ENCODE measurements at regions not wholly inside any gene's neighbourhood (a gene's known extent, or its start where the extent isn't known, plus 50 kb on each side); places are given as distances from the start of the nearest gene placed in this dataset.

DNA sequence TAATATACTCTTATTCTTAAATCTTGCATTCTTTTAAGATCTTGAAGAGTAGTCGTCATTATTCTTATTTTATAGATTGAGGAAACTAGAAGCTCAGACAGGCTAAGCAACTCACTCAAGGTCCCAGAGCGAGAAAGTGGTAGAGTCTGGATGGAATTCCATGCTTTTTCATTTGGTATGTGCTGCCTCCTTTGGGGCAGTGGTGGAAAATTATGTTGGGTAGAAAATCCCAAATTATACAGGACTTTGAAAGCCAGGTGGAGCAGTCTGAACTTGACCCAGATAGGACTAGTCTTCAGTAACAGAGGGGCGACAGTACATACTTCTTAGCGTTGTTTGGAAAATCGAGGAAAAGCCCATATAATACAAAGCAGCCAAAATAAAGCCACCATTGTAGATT is 205.6 kb downstream of the ATG4C start:
- no peak for DNase-seq

DNA sequence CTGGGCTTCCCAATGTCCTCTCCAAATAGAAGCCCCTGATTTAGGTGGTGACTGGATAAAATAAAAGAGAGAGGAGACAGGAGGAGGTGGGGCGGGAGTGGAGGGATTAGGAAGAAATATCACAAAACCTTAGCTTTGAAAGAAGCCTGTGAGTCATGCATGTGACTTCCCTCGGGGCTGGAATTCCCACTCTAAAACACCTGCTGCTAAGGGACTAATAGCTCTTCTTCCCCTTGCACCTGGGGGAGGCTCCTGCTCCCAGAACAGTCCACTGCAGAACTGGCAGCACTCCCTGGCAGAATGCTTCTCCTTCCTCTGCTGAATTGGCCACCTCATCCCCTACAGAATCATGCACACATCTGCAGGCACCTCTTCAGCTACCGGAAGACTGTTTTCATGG is 207.2 kb downstream of the ATG4C start:
- no peak for DNase-seq

DNA sequence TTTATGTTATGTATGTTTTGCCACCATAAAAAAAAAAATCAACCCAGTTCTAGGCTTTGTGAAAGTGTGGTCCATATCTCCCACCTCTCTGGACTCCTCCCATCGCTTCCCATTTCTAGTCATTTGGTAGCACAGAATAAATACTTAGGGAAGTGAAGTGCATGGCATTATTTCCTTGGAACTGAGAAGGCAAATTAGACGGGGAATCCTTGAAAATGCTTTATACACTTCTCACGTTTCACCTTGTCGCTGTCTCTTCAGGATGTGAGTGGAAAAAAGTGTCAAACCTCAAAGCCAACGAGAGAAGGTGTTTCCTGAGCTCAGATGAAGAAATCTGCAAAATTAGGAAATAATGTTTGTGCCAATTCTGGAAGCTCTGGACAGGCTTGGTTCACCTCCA is 209.9 kb downstream of the ATG4C start:
- no peak for DNase-seq

DNA sequence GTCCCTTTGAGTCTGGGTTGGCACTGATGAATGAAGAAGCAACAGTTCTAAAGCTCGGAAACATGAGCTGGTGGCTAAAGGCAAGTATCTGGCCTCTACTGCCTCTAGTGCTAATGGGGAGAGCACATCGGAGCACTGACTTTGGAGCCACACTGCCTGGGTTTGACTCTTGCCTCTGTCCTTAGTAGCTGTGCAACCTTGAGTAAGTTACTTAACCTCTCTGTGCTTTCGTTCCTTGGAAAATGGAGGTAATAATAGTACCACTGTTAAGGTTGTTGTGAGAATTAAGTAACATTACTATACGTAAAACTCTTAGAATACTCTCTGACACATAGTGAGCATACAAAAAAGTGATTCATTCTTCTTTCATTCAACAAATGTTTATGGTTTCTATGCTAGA is 211.2 kb downstream of the ATG4C start:
- no peak for DNase-seq

DNA sequence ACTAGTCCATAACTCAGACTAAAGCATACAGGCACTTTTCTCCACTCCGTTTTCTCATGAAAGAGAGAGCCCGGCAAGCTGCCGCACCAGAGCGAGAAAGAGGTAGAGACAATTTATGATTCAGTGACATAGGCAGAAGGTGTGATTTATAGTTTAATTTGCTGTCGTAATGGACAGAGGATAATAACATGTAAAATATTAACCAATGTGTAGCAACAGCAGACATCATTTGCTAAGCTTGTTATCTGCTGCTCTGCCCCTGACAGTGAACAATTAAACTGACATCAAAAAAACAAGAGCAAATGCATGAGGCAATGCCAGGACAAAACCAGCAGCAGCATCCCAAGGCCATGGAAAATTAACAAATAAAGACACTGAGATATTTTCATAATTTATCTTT is 214.0 kb downstream of the ATG4C start:
- DNase-seq, result no peak

DNA sequence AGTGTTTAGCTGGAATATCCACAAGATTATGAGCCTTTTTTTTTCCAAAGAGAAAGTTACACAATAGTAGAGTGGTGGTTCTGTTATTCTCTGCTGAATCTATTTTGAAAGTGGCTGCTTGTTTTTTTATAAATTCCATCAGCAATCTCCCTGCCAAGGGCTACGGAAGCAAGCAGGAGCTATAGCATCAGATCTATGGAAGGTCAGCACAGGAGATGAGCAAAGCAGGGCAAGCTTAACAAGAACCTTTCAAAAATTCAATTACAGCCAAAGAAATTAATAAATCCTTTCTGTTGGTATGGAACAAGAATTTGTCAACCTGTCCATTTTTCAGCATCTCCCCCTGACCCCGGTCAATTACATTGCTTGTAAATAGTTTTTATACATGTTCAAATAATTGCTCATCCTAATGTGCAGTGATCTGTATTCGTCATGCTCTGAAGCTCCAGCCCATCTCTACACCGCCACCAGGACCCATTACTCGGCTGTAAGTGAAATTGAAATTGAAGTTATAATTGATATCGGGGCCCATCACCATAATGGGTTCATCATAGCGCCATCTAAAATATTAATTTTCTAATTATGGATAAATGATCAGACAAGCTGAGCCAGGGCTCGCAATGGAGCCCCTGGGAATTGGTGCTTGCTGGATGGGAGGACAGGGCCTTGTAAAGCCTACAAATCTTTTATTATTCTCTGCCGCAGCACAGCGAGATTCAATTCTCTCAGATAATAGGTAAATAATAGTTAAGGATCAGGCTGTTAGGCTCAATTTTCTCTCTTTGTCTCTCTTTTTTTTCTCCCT is 215.1 kb downstream of the ATG4C start:
- no peak for DNase-seq

DNA sequence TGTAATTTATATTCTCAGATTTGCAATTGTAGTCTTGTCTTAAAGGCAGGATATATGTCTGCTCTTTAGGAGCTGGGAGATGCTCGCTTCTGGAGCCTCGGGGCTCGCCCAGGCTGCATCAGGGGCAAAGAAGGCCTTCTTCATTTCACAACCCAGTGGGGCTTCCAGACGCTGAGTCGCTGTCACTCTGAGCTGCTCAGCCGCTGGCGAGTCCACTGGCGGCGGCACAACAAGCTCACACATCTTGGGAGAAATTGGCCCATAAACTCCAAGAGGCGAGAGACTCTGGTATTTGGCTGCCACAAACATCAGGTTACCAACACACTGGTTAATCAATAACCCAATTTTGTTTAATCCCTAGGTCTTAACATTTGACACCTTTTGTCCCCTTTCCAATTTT is 216.6 kb downstream of the ATG4C start:
- no peak for DNase-seq

DNA sequence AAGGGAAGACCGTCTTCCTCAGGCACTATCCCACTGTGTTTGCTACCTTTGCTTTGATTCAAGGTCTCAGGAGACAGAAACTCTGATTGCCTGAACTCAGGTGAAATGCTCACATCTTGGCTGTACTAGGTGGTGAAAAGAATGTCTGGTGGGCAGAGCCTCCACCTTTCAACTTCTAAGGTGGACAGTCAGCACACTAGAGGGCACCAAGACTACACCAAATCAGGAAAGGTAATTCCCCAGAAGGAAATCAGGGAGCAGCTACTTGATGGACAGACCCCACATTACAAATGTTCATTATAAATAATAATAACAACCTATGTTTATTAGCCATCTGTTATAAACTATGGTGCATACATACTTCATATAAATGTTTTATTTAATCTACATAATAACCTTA is 220.9 kb downstream of the ATG4C start:
- no peak for DNase-seq

DNA sequence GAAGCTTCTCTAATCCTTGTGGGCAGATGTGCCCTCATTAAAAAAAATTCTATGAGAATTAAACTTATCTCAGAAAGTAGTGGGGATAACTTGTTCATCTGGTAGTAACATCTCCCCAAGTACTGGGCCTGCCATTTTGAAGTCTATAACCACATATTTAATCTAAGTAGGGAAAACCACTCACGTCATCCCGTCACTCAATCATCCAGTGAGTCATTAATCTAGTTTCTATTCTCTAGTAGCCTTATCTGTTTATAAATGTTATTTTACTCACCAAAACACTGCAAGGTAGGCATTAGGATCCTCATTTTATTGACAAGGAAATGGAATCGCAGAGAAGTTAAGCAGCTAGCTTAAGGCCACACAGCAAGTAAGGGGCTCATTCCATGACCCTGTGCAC is 221.9 kb downstream of the ATG4C start:
- no peak for DNase-seq

DNA sequence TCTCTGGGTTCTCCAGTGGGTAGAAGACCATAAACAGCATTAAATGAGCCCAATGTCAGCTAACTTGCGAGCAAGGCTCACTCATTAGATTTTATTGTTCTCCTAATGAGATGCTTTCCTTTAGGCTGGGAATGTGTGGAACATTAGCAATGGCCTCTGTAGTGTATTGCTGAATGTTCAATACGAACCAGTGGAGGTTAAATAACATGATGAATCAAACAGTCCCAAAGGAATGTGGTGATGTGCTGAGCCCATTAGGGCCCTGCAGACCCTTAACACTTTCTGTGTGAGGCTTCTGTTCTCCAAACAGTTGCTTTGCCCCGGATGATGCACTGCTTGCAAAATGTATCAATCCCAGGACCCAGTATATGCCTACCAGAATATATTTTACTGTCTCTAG is 225.5 kb downstream of the ATG4C start:
- no peak for DNase-seq

DNA sequence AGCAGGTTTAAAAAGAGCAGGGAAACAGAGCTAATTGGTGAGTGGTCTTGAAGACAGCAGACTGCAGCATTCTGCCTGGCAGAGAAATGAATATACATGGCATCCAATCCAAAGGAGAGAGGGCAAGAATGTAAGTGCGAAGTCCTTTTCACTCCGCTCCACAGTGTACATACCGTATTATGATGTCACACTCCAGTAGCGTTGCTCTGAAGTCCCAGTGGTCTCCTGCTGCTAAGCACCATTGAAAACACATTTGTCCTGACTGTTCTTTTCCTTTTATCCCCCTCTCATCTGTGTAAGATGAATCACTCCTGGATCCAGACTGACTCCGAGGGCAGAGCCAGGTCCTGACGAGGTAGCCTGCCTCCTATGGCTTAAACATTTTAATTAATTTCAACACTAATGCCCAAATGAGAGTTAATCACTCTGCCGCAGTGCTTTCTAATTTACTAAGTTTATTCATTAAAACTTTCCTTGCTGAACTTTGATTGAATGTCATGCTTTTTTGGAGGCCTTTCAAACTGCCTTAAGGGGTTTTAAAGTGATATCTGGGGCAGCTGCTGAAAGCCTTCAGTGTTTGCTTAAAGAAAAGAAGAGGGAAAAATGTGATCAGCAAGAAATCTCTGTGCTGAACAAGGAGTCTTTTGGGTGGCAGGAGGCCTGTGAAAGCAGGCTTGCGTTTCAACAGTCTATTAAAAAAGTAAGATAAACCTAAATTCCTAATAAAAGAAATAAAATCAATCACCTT is 227.2 kb downstream of the ATG4C start:
- no peak for DNase-seq

DNA sequence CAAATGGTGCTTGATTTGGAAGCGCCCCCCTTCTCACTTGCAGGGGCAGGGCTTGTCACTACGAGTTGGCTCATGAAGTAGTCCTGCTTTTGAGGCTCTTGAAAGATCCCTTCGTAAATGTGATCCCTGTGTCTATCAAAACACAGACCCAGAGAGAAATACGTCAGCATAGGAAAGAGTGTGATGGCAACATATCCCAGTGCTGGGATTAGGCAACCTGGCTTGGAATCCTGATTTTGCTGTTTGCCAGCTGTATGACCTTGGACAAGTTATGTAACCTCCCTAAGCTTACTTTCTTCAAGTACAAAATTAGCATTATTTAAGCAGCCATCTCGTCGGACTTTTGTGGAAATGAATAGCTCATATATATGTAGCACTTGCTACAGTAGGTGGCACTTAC is 228.4 kb downstream of the ATG4C start:
- no peak for DNase-seq

DNA sequence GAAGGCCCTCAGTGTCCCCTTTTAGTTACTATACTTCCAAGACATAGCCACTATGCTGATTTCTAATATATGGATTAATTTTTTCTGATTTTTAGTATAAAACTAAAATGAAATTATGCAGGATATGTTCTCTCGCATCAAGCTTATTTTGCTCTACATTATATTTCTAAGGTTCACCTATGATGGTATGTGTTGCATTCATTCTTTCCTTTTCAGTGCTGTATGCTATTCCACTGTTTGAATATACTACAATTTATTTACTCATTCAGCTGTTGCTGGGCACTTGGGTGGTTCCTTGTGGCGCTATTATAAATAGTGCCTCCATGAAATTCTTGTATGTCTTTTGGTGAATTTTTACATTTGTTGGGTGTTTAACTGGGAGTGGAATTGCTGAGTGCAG is 230.3 kb downstream of the ATG4C start:
- DNase-seq, result no peak

DNA sequence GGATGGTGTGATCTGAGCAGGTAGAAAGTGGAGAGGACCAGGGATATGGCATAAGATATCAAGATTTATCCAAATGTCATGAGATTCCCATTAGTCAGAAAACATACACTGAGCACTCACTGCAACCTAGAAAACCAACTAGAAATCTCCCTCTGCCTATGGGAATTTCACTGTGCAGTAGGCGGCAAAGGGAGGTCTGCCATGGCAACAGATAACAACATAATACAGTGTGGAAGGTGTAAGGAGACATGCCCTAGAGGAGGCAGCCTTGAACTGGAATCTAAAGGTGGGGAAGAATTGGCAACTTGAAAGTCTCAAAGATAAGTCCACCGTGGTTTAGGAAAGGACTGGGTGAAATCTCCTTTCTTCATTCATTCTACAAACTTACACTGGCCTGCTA is 238.4 kb downstream of the ATG4C start:
- DNase-seq, result no peak

DNA sequence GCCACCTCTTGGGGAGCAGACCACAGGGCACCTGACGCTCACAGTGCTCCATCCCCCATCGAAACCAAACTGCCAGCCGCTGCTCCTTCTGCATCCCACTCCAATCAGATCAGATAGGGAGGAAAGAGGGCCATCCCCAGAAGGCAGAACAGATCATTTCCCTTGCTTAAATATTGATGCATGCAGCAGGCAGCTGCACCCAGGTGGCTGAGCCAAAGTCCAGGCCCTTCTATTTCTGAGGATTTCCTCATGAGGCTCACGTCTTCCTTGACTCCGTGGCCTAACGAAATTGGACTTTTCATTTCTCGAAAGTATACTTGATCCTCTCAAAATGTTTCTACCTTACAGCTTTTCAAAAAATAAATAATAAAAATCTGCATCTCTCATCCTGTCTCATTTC is 239.2 kb downstream of the ATG4C start:
- no peak for DNase-seq

DNA sequence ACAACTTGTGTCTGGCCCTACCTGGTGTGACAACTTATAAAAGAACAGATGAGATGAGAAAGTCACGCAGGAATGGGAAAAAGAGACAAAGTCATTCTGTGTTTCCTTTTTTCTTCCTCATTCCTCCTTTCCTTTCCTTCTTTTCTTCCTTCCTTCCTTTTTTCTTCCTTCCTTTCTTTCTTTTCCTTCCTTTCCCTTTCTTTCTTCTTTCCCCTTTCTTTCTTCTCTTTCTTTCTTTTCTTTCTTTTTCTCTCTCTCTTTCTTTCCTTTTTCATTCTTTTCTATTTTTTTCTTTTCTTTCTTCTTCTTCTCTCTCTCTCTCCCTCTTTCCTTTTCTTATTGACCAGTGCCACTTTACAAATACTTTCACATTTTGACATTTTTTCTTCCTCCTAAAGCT is 239.7 kb downstream of the ATG4C start:
- DNase-seq, result no peak

DNA sequence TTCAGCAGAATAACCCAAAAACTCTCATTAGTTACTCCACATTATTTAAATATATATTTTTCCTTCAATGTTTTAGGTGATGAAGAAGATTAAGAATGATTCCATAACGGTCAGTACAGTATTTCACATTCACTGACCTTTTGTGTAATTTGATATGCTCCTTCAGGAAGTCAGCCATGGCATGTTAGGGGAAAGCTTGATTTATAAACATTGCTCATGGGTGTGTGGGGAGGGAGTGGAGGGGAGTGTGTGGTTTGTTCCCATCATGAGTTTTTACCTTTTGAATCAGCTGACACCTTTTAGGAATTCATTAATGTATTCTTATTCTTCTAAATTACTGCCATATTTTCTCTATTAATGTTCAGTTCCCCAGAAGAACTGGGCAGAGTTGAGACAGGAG is 240.2 kb downstream of the ATG4C start:
- no peak for DNase-seq

DNA sequence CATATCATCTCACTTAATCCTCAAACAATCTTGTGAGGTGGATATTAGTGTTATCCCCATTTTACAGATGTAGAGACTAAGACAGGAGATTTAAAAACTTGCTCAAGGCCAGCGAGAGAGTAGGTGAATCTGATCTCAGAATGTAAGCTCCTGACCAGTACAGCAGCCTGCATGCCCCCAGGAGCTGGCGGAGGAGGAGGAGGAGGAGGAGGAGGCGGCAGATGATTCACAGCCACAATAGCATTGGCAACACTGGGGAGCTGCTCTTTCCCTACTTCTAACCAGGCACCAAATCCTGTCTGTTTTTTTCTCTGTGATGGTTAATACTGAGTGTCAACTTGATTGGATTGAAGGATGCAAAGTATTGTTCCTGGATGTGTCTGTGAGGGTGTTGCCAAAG is 243.2 kb downstream of the ATG4C start:
- DNase-seq, result no peak

DNA sequence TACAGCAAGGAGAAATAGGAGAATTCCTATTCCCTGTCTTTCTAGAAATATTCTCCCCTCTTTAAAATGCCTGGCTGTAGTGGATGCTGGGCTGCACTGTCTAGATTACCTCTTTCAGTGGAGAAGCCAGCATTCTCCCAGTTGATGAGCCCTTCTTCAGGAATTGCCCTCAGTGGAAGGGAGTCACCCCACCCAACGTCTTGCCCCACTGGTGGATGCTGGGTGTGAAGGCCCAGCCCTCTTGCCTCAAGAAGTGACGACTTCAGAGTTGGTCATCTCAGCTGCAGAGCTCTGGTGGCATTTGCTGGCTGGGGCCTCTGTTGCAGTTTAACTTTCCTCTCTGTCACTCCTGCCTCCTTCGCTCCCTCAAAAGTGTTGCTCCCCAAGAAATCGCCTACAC is 248.2 kb downstream of the ATG4C start:
- DNase-seq, result no peak

DNA sequence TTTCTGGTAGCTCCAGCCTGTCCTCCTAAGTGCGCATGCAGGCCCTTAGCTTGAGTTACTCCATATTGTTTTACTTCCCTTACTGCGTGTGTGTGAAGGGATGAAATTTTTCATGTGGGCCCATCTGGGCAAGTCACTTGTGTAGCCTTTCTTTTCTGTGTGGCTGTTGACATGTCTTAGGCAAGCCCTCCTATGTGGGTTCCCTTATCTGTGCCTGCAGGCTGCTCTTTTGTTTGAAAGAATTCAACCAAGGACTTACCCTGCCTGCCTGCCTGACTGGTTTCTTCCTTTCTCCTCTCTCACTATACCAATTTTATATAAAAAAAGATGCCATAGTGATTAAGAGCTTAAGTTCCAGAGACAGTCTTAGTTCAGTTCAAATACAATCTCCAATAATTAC is 249.3 kb downstream of the ATG4C start:
- no peak for DNase-seq

DNA sequence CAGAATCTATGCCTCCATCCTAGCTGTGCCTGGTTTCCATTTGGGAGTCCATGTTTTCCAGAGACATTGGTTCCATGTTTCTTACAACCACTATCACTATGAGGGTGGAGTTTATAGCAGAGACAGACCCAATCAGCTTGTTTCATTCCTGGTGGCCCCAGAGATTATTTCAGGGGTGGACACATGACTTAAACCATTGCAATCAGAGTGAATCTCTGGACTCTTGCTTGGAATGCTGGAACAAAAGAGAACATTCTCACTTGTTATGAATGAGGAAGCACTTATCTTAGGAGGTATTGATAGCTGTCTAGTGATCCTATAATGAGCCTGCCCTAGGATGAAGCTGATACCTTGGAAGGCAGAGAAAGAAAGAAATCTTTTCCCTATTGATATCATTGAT is 250.3 kb downstream of the ATG4C start:
- no peak for DNase-seq

DNA sequence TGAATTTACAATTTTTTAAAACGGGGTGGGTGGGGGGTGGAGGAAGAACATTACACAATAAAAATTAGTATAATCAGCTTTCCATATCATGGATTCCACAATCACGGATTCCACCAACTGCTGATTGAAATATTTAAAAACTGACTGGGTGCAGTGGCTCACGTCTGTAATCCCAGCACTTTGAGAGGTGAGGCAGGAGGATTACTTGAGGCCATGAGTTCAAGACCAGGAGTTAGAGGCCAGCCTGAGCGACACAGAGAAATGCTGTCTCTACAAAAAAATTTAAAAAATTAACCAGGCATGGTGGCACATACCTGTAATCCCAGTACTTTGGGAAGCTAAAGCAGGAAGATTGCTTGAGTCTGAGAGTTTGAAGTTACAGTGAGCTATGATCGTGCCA is 254.7 kb downstream of the ATG4C start:
- no peak for DNase-seq

DNA sequence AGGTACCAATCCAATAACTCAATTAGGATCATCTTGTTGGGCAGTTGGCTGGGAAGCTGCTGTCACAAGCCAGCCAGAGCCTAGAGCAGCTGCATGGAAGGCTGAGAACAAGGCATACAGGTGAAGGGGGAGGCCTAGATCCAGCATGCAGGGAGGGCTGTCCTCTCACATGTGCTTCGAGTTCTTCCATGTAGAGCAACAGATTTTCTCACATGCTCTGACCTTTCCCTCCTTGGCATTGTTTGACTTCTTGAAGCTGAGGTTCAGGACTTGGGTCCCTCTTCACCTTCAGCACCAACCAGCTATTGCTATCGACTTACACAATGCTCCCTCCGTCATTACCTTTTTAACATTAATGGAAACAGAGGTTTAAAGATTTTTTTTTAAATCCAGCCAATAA is 257.7 kb downstream of the ATG4C start:
- no peak for DNase-seq

DNA sequence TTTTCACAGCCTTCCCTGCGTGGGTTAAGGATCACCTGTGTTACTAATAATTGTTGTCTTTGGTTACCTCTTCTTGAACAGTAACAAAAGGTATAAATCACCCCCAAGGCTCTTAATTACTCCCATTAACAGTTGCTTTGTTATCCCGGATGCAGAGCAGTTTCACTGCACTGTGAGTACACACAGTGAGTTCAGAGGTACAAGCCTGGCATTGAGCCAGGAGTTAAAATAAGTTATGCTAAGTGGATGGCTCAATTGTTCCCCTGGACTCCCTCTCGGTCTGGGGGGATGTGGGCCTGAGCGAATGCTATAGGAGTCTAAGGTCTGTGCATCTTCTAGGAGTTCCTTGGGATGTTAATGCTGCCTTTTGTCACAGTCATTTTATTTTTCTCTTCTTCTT is 258.3 kb downstream of the ATG4C start:
- DNase-seq, result no peak

DNA sequence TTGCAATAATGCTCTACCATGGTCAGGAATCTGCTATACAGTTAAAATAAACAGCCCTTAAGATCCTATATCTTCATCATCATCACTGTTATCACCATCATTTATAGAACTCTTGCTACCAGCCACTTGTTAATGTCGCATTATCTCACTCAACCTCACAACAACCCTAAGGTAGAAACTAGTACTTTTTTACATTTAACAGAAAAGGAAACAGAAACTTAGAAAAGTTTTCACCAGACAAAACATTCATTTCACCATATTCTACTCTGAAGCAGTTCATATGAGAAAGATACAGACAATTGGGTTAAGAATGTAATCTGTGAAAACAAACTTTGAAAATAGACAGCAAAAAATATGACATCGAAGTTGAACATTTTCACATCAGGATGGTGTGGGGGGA is 262.6 kb downstream of the ATG4C start:
- no peak for DNase-seq

Data from activated CD4-positive, alpha-beta T cell treated with anti-CD3 and anti-CD28 coated beads, Interleukin-2, amount 50 U/mL, for 48 hours (primary cell).